ENCODE measurements at regions not wholly inside any gene's neighbourhood (a gene's known extent, or its start where the extent isn't known, plus 50 kb on each side); places are given as distances from the start of the nearest gene placed in this dataset.

DNA sequence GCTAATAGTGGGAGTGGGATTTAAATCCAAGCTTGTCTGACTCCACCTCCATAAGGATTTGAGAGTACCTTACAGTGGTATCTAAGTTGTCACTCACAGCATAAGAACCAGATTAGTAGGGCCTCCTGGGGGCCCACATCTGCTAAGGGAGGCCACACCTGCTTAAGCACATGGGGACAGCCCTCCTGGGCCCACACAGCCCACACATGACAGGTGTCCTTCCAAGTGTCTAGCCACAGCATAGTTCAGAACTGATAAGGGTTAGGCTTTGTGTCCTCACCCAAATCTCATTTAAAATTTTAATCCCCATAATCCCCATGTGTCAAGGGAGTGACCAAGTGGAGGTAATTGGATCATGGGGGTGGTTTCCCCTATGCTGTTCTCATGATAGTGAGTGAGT lies 186.0 kb upstream of the HMGA2 start:
- H3K36me3 ChIP-seq (ENCODE audit: control insufficient read depth, insufficient read depth, low read length) = no peaks in the 10 kb centered on the region
- no peaks in the 10 kb centered on the region for H3K9me3 ChIP-seq (replicated peaks; ENCODE audit: control insufficient read depth, insufficient read depth, low read depth, low read length)
- peak; percentile 38 for TF ChIP-seq CBFA2T2 (conservative IDR thresholded peaks at IDR 0.05)
- no peak for TF ChIP-seq ZNF507 (tag; conservative IDR thresholded peaks at IDR 0.05)
- no peak for TF ChIP-seq ASH1L (IDR thresholded peaks at IDR 0.05; ENCODE audit: borderline replicate concordance, low read depth, partially characterized antibody)
- peak; percentile 55 for TF ChIP-seq CBFA2T3 (IDR thresholded peaks at IDR 0.05)
- no peaks in the 10 kb centered on the region for H3K9me1 ChIP-seq (ENCODE audit: control insufficient read depth, insufficient read depth, low read length)
- H3K79me2 ChIP-seq (ENCODE audit: control insufficient read depth, insufficient read depth, low read length) = no peaks in the 10 kb centered on the region
- CTCF ChIA-PET (ENCODE audit: low intra/inter-chr PET ratio) = no interaction called here
- no peak overlapping the region for H3K4me2 ChIP-seq (ENCODE audit: insufficient read depth, low read length)
- FAIRE-seq (peak; percentile 11), DNase-seq (ENCODE audit: extremely low read depth in 1 of 4, low spot score in 3 of 4) (peak in 2 of 4 experiments; percentile 18 to 21), ATAC-seq (no peak; the same call in 1 of the 3 replicates)
- H2AFZ ChIP-seq (ENCODE audit: low read depth, low read length) = no peak overlapping the region
- no peaks in the 10 kb centered on the region; a peak in 1 of 5 replicates for H3K27me3 ChIP-seq (ENCODE audit: control insufficient read depth in 2 of 2, insufficient read depth in 2 of 2, low read length in 2 of 2)
- intact Hi-C loops (cut with micrococcal nuclease) (no loop called here), in situ Hi-C loops (cut with MboI) (no loop called here)
- H3K27ac ChIP-seq (ENCODE audit: extremely low read depth, low read depth, low read length) = no peak overlapping the region
- no peak overlapping the region for H3K9ac ChIP-seq (ENCODE audit: insufficient read depth in 1 of 2, low read depth in 2 of 2, low read length in 2 of 2)
- BruUV-seq (replicated peaks) = no TSS peak
- no peak overlapping the region for H3K4me3 ChIP-seq
- no peaks in the 10 kb centered on the region for H4K20me1 ChIP-seq (replicated peaks; ENCODE audit: control insufficient read depth, insufficient read depth, low read length)
- POLR2A ChIA-PET = no interaction called here
- H3K4me1 ChIP-seq (replicated peaks in 1 of 2; ENCODE audit: control insufficient read depth in 2 of 2, insufficient read depth in 2 of 2, low read length in 2 of 2) = peaks cover 0 to 5% of the 10 kb centered on the region in 2 experiments; a peak in 2 of 5 replicates

DNA sequence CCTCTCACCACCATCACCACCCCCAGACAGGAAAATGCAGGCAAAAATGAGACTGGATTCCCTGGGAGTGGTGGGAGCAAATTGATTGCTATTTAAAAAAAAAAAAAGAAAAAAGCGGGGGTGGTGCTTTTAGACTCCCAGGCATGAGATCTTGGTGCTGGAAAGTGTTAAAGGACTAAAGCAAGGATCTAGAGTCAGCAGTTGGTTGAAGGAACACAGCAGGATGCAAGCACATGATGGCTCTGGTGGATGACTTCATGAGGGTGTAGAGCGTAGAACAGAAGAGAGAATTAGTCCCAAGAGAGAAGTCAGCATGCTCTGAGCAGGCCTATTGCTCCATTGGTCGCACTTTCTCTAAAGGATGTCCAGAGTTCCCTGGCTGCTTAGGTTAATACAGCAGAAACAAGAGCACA lies 183.8 kb upstream of the HMGA2 start:
- DNase-seq (ENCODE audit: extremely low read depth in 1 of 4, low spot score in 3 of 4) (no peak), FAIRE-seq (no peak), ATAC-seq (no peak; the same call in 2 of the 3 replicates)
- H4K20me1 ChIP-seq (replicated peaks; ENCODE audit: control insufficient read depth, insufficient read depth, low read length) = no peaks in the 10 kb centered on the region
- H2AFZ ChIP-seq (ENCODE audit: low read depth, low read length) = peak overlapping the region; percentile 56
- no peaks in the 10 kb centered on the region for H3K36me3 ChIP-seq (ENCODE audit: control insufficient read depth, insufficient read depth, low read length)
- H3K4me3 ChIP-seq = no peak overlapping the region
- TF ChIP-seq, protein P1, sequence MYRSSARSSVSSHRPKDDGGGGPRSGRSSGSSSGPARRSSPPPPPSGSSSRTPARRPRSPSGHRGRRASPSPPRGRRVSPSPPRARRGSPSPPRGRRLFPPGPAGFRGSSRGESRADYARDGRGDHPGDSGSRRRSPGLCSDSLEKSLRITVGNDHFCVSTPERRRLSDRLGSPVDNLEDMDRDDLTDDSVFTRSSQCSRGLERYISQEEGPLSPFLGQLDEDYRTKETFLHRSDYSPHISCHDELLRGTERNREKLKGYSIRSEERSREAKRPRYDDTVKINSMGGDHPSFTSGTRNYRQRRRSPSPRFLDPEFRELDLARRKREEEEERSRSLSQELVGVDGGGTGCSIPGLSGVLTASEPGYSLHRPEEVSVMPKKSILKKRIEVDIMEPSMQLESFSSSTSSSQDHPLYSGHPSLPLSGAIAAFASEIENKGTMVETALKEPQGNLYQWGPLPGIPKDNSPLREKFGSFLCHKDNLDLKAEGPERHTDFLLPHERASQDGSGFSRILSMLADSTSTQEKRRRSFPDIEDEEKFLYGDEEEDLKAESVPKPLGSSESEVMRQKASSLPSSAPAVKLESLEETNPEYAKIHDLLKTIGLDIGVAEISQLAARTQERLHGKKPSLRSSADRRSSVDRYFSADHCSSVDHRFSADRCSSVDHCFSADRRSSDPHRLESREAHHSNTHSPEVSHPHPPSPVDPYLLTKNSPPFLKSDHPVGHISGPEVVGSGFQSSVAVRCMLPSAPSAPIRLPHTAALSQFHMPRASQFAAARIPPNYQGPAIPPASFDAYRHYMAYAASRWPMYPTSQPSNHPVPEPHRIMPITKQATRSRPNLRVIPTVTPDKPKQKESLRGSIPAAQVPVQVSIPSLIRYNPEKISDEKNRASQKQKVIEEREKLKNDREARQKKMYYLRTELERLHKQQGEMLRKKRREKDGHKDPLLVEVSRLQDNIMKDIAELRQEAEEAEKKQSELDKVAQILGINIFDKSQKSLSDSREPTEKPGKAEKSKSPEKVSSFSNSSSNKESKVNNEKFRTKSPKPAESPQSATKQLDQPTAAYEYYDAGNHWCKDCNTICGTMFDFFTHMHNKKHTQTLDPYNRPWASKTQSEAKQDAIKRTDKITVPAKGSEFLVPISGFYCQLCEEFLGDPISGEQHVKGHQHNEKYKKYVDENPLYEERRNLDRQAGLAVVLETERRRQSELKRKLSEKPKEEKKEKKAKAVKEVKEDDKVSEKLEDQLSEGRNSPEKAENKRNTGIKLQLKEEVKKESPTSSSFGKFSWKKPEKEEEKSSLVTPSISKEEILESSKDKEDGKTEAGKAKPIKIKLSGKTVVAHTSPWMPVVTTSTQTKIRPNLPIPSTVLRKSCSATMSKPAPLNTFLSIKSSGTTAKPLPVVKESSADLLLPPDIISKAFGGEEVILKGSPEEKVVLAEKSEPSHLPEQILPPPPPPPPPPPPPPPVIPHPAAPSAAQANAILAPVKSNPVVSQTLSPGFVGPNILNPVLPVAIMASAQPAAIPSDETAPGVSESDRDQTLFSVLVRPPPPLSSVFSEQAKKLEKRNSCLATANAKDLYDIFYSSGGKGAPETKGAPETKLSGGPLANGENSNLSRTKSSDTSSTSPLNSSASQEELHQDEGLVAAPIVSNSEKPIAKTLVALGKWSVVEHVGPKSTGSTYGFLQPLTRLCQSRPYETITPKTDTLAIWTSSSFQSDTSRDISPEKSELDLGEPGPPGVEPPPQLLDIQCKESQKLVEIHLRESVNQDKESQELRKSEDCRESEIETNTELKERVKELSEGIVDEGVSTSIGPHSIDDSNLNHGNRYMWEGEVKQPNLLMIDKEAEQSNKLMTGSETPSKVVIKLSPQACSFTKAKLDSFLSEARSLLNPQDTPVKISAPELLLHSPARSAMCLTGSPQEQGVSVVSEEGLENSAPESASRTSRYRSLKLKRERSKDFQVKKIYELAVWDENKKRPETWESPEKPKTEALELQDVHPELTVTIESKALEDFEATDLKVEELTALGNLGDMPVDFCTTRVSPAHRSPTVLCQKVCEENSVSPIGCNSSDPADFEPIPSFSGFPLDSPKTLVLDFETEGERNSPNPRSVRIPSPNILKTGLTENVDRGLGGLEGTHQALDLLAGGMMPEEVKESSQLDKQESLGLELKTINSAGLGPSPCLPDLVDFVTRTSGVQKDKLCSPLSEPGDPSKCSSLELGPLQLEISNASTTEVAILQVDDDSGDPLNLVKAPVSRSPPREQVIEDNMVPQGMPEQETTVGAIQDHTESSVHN (IDR thresholded peaks at IDR 0.05; ENCODE audit: borderline replicate concordance in 1 of 2, low read depth in 1 of 2) = no peak
- TF ChIP-seq DMBX1 (CRISPR knock-in tag; IDR thresholded peaks at IDR 0.05; ENCODE audit: borderline replicate concordance) = 0 out of 2 replicates have a peak, but pooled peaks have one; percentile 27
- TF ChIP-seq ZKSCAN8 (CRISPR knock-in tag; IDR thresholded peaks at IDR 0.05) = peak; percentile 32; the same call in 1 of the 2 replicates
- 0 out of 4 replicates have a peak overlapping the region, but pooled peaks of 1 of the 2 experiments have one; percentile 12 for H3K9ac ChIP-seq (ENCODE audit: insufficient read depth in 1 of 2, low read depth in 2 of 2, low read length in 2 of 2)
- no peaks in the 10 kb centered on the region for H3K27me3 ChIP-seq (ENCODE audit: control insufficient read depth in 2 of 2, insufficient read depth in 2 of 2, low read length in 2 of 2)
- 32% methylated on average over 2 of the region's 3 CpGs for WGBS (ENCODE audit: insufficient coverage, low coverage, missing lambda C conversion rate)
- in situ Hi-C loops (cut with MboI) (no loop called here), intact Hi-C loops (cut with micrococcal nuclease) (no loop called here)
- H3K79me2 ChIP-seq (ENCODE audit: control insufficient read depth, insufficient read depth, low read length) = no peaks in the 10 kb centered on the region
- H3K4me2 ChIP-seq (ENCODE audit: insufficient read depth, low read length) = peak overlapping the region; percentile 12
- H3K4me1 ChIP-seq (replicated peaks in 1 of 2; ENCODE audit: control insufficient read depth in 2 of 2, insufficient read depth in 2 of 2, low read length in 2 of 2) = peaks cover 0 to 5% of the 10 kb centered on the region in 2 experiments; a peak in 2 of 5 replicates
- no TSS peak for BruUV-seq (replicated peaks)
- no peaks in the 10 kb centered on the region for H3K9me3 ChIP-seq (replicated peaks; ENCODE audit: control insufficient read depth, insufficient read depth, low read depth, low read length)
- no peak overlapping the region for H3K27ac ChIP-seq (ENCODE audit: extremely low read depth, low read depth, low read length)
- POLR2A ChIA-PET = no interaction called here
- CTCF ChIA-PET (ENCODE audit: low intra/inter-chr PET ratio) = no interaction called here
- H3K9me1 ChIP-seq (ENCODE audit: control insufficient read depth, insufficient read depth, low read length) = no peaks in the 10 kb centered on the region
